ENCODE measurements at regions not wholly inside any gene's neighbourhood (a gene's known extent, or its start where the extent isn't known, plus 50 kb on each side); places are given as distances from the start of the nearest gene placed in this dataset.

DNA sequence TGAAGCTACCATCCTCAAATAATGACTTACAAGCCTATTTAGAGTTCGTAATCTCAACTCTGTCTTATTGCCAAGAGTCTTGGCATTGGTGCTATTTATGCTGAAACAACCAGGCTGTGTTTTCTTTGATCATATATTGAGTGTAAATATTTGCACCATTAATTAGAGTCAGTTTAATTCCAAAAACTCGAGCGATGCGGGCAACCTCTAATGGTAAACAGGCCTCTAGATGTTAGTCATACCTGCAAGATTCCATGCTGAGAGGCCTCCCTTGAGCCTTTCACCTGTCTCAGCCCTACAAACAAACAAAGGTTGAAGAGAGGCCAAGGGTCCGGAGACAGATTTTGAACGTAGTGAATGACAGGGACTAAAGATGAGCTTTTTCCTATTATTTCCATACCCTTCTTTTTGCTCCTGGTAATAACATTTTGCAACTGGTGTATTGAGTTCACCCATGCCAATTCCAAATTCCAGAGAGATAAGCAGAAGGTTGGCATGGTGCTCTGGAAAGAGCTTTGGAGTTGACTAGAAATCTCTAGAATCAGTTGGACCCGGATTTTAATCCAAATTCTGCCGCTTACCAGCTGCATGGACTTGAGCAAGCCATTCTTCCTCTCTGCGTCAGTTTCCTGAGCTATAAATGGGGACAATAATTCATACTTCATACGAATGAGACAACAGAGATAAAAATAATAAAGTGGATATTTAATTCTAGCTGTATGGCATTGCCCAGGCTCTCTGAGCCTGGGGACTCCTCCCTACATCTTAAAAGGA, 99.1 kb upstream of the ANO1 start:
- DNase-seq: no peak

DNA sequence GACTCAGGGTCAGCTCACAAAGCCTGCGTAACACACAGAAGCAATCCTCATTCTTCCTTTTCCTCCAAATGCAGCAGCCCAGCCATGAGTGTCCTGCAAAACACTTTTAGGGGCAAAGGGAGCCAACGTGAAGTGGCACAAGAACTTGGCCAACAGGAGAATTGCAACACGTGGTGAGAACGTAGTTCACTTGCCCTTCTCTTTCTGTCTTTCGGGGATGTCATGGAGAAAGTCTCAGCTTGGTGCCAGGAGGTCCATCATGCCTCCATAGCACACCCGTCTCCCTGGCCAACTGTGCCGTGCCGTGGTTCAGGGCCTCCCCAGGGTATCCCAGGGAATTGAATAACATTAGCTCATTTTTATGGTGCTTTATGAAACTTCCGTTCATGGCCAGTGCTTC, 98.5 kb upstream of the ANO1 start:
- no peak for DNase-seq

DNA sequence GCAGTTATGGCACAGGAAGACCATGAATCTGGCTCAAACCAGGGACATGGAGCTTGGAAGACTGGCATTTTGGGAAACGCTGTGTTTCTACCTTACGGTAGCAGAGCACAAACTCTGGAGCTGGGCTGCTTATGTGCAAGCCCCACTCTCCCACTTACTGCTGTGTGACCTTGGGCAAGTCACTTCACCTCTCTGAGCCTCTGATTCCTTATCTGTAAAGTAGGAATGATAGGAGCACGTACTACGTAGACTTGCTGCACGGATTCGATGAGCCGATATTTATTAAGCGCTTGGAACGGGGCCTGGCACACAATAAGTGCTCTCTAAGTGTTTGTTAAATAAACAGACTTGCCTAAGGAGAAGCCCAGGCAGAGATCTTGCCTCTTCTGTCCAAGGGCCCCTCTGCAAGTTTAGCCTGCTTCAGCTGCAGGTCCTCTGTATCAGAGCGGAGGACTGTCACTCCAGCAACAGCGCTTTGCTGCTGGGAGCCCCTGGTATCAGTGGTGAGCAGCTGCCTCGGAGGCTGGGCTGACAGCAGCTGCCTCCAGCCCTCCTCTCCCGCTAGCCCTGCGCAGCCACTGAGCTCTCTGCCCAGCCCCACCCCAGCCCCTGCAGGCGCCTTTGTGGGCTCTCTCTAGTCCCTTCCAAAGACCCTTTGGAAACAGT, 96.9 kb upstream of the ANO1 start:
- no peak for DNase-seq

DNA sequence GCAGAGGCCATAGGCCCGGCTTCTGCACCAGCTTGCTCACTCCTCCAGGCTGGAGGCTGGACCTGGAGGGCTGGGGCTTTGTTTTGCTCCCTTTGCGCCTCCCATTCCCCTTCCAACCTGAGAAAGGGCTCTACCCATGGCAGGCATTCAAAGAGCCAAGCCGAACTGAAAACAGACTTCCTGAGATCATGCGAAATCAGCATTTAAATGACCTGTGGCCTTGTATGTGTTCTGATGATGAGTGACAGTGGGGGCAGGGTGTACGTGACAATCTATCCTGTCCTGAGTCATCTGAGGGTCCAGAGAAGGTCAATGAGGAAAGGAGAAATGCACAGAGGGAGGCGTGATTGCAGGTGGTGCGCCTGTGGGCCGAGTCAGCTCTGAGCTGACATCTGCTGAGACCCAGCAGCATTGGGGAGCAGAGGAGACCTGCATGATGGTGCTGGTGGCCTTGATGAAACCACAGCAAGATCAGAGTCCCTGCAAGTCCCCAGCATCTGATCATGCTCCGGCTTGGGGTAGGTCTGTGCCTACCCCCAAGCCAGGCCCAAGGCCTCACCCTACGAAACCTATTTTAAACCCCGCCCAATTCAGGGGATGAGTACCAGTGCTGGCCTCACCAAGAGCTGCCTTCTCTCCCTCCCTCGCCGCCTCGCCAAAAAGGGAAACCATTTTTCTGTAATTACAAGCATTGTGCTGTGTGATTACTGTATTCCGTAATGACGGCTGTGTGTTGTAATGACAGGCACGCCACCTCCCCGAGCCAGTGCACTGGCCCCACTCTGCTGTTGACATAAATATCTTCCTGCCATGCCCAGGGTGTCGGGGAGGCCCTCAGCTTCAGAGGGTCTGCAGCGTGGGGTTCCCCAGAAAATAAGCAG, 95.2 kb upstream of the ANO1 start:
- no peak for DNase-seq

DNA sequence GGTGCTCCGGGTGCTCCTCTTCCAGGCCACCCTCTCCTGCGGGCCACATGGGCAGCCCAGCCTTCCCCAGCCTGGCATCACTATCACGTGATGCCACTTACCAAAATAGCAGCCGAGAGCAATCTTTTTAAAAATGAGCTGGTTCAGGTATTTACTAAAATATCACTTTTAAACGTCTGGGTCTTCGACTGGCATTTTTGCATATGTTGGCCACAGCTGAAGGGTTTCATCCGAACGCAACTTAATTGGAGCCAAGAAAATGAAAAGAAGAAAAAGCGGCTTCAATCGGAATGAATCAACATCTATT, 94.6 kb upstream of the ANO1 start:
- DNase-seq: no peak

DNA sequence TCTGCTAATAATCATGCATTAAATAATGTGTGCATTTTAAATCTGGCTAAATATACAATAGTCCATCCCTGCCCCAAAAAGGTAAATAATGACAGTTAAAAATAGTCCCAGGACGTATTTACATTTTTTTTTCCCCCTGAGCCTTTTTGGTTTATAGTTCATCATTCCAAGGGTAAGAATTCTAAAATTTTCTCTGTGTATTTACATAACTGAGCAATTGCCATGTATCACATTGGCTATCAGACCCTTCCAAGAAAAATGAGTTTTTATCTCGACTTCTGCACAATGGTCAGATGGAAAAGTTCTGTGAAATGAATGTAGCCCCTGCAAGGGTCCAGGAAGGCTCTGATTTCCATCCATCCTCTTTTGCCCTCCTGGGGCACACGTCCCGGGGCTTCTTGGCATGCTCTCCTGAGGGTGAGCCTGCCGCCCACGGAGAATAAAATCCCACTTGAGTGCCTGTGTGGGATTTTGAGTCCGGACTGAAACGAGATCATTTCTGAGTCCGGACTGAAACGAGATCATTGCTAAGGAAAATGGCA, 94.1 kb upstream of the ANO1 start:
- no peak for DNase-seq

DNA sequence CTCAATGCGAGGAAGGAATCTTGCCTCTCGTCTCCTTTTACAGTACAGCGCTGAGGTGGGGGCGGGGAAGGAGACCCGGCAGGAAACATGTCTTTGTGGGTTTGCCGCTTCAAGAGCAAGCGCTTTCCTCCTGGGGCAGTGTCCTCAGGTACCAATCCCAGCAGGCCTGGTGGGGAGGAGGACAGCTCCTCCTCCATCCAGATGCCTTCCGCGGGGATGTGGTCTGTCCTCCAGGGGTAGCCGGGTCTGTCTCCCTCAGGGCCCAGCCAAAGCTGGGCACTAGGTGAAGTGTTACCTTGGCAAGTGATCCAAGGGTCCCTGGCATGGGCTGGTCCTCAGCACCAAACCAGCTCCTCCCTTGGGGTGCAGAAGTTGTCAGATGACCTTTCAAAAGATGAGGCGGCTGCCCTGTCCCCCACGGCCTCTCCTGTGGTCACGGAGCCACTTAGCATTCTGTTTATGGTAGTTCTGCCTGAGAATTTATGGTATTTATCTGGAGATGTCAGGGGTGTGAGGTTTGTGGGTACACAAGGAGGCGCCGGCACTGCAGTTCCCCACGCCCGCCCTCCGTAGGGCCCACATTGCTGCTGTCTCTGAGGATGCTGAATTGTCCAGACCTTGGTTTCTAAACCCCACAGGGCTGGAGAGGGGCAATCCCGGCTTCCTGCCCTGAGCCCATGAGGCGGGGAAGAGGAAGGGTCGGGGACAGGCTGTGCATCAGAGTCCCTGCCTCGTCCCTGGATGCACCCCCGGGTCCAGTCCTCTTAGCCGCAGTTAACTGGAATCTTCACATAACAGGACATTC, 93.5 kb upstream of the ANO1 start:
- no peak for DNase-seq

DNA sequence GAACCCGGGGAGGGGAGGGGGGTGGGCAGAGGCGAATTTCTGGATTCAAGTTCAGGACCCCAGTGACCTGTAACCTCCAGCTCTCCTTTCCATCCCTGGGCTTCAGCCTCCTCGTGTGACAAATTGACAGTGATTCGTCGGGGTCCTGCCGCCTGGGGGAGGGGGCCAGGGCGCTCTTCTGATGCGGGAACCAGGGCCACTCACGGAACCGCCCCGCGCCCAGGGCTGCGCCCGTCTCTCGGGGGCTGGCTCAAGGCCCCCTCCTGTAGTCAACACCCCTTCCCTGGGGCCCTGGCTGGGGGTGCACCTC, 92.8 kb upstream of the ANO1 start:
- no peak for DNase-seq

DNA sequence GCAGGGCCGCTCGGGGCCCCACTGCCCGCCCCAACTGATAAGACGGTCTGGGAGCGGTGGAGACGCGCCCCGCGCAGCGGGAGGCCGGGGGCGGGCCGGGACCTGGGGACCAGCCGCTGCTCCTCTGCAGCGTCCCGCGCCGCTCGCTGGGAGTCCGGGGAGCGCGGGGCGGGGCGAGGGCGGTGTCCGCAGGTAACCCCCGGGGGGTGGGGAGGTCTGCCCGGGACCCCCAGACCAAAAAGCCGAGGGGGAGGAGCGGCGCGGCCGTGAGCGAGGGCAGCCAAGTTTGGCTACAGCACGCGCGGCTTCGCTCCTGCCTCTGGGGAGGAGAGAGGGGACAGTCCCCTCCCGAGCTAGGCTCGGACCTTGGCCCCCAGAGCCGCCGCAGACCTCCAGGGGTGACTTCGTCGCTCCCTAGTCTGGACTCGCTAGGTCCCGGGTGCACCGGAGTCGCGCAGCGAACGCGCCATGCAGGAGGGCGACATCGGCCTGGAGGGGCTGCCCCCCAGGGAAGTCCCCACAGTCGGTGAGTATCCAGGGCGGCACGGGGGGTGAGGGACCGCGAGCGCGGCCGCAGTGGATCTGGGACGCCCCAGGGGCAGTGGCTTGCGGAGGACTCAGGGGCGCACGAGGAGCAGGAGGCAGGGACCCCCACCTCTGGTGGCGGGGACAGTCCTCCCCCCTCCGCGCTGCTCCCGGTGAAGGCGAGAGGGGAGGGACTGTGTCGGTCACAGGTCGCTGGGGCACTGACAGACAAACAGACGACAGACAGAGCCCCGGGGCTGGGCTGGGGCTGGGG, 92.3 kb upstream of the ANO1 start:
- DNase-seq: no peak

DNA sequence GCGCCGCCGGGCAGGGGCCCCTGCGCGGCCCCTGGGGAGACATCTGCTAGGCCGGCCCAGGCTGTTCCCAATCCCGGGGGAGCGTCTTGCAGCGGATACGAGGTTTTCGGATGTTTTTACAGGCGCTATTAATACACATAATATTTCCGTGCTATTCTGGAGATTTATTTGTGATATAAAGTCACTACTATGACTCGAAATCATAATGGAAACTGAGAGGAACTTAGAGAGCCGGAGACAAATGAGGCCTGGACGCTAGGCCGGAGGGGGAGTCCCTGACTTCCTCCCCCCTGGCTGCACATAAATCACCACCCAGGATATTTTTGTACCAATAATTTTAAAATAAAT, 91.7 kb upstream of the ANO1 start:
- no peak for DNase-seq

DNA sequence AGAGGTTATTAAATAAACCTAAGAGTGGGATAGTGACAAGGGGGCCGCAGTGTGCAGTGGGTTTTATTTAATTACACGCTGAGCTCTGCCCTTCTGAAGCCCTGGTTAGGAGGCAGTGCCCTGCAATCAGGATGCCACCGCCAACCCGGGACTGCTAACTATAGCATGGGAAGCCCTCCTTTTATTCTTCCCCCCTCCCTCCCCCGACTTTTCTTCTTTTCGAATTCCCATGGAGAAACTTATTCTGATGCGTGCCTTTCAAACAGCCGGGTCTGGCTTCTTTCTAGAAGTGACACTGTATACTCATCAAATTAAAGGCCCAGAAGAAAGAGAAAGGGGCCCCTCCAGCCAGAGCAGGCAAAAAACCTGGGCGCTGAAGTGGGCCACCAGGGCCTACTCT, 91.3 kb upstream of the ANO1 start:
- DNase-seq: no peak

DNA sequence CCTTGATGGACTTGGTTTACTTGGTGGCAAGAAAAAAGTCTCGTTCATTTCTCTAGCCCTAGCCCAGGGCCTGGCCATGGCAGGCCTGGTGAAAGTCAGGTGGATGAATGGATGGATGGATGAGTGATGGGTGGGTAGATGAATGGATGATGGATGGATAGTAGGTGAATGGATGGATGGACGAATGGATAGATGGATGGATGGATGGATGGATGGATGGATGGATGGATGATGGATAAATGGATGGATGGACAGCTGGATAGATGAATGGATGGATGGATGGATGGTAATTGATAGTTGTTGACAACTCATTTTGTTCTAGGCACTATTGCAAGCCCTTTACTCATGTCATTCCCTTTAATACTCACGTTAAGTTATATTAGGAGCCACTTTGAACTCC, 86.1 kb upstream of the ANO1 start:
- no peak for DNase-seq

DNA sequence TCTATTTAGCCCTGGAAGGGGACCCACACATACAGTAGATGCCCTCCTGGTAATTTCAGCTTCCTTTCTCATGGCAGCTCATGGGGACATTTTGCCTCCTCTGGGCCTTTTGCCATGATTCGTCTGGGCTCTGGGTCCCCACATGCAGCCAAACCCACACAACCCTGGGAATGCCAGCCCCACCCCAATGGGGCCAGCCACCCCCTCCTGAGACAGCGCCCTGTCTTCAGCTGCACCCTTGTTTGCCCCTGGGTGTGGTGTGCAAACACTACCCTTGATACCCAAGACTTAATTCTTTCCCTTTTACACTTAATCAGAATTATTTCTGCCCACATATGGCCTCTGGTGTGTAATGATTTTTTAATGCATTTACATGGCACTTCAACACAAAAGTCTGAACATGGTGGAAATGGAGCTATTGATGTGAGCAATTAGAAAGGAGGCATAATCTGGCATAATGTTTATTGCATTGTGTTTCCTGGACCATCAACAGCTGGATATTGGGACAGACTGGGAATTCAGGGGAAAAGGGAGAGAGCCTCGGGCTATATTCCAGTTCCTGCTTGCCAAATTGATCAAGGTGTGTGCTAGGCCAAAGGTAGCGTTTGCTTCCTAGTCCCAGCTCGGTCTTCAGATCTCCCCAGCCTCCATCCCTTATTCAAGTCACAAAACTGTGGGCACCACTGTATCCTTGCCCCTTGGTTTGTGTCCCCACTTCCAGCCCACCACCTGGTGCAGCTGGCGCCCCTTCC, 85.0 kb upstream of the ANO1 start:
- no peak for DNase-seq

DNA sequence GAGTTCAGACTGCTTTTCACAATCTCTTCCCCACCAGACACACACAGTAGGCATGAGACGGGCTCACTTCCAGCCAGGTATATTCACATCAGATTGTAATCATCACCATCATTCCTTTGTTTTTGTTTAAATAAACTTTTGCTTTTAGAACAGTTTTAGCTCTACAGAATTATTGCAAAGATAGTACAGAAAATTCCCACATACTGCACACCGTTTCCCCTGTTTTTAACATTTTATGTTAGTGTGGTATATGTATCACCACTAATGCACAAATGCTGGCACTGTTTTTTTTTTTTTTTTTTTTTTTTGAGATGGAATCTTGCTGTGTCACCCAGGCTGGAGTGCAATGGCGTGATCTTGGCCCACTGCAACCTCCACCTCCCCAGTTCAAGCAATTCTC, 83.3 kb upstream of the ANO1 start:
- DNase-seq: no peak

DNA sequence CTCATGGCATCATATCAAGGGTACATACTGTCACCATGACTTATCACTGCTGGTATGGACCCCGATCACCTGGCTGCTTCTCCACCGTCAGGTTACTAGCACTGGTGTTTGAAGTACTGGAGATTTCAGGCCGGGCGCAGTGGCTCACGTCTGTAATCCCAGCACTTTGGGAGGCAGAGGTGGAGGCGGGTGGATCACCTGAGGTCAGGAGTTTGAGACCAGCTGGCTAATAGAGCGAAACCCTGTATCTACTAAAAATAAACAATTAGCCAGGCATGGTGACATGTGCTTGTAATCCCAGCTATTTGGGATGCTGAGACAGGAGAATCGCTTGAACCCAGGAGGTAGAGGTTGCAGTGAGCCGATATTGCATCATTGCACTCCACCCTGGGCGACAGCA, 82.4 kb upstream of the ANO1 start:
- no peak for DNase-seq

DNA sequence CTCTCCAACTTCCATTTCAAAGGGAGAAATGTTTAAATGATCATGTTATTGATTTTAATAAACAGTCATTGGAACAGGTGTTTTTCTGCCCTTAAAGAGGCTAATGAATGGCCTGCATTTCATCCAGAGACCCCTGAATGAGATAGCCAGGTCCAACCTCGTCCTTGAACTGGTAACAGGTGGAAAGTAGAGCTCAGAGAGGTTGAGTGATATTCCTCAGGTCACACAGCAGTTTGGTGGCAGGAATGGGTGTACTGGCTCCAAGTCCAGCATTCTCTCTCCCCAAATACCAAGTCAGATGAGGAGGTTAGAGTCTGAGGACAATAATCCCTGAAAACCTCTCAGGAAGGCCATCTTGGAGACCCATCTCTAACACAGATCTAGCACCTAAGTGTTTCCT, 81.7 kb upstream of the ANO1 start:
- no peak for DNase-seq

DNA sequence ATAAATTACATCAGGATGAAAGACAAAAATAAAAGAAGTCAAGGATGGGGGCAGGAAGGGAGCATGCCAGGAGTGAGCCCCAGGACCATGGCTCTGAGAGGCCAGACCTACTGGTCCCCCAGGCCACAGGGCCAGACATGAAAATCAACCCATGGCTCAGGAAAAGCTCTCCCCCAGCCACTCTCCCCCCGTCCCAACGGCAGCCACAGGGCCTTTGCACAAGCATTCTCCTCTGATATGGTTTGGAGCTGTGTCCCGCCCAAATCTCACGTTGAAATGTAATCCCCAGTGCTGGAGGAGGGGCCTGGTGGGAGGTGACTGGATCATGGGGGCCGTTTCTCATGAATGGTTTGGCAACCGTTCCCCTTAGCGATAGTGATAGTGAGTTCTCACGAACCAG, 80.8 kb upstream of the ANO1 start:
- DNase-seq: no peak

DNA sequence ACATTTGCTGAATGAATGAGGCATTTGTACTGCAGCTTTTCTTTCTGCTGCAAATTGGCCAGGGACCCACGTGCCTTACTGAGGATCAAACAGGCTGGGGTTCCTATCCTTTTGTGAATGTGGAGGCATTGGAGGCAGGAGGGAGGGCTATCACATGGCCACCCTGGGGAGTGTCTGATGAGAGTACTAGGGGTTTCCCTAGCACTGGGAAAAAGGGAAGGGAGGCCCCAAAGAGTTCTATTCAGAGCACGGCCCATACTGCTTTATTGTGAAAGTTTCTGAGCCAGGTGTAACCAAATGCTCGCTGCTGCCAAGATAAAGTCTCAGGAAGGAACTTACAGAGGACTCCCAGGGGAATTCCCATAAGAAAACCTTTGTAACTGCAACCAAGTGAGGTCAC, 78.4 kb upstream of the ANO1 start:
- DNase-seq: no peak

DNA sequence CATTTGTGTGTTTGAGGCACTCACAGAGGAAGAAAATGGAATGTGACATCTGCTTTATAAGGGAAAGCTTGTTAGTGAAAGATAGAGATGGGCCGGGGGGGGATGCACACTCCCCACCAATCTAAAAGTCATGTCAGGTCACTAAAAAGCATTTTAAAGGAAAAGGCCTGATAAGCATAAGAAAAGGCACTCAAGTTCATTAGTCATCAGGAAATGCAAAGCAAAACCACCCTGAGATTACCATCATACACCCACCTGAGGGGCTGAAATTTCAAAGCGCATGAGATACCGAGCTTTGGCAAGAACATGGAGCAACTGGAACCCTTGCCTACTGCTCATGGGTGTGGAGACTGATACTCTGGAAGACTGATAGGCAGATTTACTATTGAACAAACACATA, 77.9 kb upstream of the ANO1 start:
- DNase-seq: no peak

DNA sequence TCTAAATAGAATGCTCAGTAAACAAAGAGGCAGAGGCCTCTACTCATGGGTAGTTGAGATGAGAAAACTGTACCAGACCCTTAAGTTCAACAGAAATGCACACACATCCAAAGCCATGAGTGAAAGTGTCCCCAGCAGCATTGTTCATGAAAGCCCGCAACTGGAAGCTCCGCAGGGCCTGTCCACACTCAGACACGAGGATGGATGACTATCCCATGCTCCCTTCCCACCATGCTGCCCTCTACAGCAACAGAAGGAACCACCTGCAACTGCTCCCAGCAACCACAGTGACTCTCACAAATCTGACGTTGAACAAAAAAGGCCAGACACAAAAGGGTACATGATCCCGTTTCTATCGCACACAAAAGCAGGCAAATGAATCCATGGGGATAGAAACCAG, 76.9 kb upstream of the ANO1 start:
- no peak for DNase-seq

DNA sequence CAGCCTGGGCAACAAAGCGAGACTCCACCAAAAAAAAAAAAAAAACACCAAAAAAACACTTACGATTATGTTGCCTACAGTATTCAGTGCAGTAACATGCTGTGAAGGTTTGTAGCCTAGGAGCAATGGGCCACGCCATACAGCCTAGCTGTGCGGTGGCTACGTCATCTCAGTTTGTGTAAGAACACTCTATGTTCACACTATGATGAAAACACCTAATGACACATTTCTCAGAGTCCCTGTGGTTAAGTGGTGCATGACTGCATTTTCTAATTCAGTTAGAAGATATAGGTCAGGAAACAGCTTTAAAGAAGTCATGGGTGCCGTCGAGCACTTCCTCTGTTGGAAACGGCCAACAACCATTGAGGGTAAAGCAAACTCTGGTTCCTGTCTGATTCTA, 75.7 kb upstream of the ANO1 start:
- DNase-seq: no peak
